Loucy (cell line): ENCODE measurements at regions not wholly inside any gene's neighbourhood (a gene's known extent, or its start where the extent isn't known, plus 50 kb on each side); places are given as distances from the start of the nearest gene placed in this dataset.

Source experiments
- H2AFZ ChIP-seq: fragments of 200-600 bp; sonication (generic); 2 replicates; pipeline ENCODE4 v1.6.0; 2016; ENCODE audit warnings: antibody characterized with exemption, mild to moderate bottlenecking, low read length, moderate library complexity
- H3F3A ChIP-seq: fragments of 200-600 bp; 2 replicates; pipeline ENCODE4 v1.6.0; 2016; ENCODE audit warnings: antibody characterized with exemption, low read depth, mild to moderate bottlenecking
- H3K27me3 ChIP-seq: fragments of 200-600 bp; sonication (generic); 2 replicates; pipeline ENCODE4 v1.6.1; 2014; ENCODE audit warnings: low read length, mild to moderate bottlenecking; ENCODE audit not compliant: insufficient read depth, poor library complexity, severe bottlenecking
- H3K36me3 ChIP-seq: fragments of 200-600 bp; sonication (generic); 2 replicates; pipeline ENCODE4 v1.6.1; 2016; ENCODE audit warnings: low read length; ENCODE audit not compliant: insufficient read depth
- H3K4me1 ChIP-seq: fragments of 200-600 bp; sonication (generic); 2 replicates; pipeline ENCODE4 v1.5.1; 2014; ENCODE audit warnings: low read length, mild to moderate bottlenecking; ENCODE audit not compliant: insufficient read depth, poor library complexity, severe bottlenecking
- H3K4me2 ChIP-seq: fragments of 200-600 bp; sonication (generic); 2 replicates; pipeline ENCODE4 v1.6.0; 2014; ENCODE audit warnings: antibody characterized with exemption, low read length, low read depth, mild to moderate bottlenecking; ENCODE audit not compliant: poor library complexity, severe bottlenecking
- H3K4me3 ChIP-seq: fragments of 200-600 bp; sonication (generic); 2 replicates; pipeline ENCODE4 v1.5.1; 2014; ENCODE audit warnings: low read length, mild to moderate bottlenecking, mixed read lengths; ENCODE audit not compliant: poor library complexity, severe bottlenecking
- H3K79me2 ChIP-seq: fragments of 200-600 bp; sonication (generic); 2 replicates; pipeline ENCODE4 v1.6.1; 2014; ENCODE audit warnings: low read length; ENCODE audit not compliant: insufficient read depth
- H3K9ac ChIP-seq: fragments of 200-600 bp; sonication (generic); 2 replicates; pipeline ENCODE4 v1.6.0; 2014; ENCODE audit warnings: mild to moderate bottlenecking, low read depth, low read length, moderate library complexity; ENCODE audit not compliant: poor library complexity, severe bottlenecking
- H3K9me2 ChIP-seq: fragments of 200-600 bp; sonication (generic); replicated peaks from 2 replicates; pipeline ENCODE4 v1.6.1; 2016; ENCODE audit warnings: low read depth, low read length, mixed read lengths
- H3K9me3 ChIP-seq: fragments of 200-600 bp; sonication (generic); 2 replicates; pipeline ENCODE4 v1.6.1; 2014; ENCODE audit warnings: mild to moderate bottlenecking, antibody characterized with exemption, low read length, low read depth; ENCODE audit not compliant: insufficient read depth
- H4K20me1 ChIP-seq: fragments of 200-600 bp; sonication (generic); 2 replicates; pipeline ENCODE4 v1.6.0; 2014; ENCODE audit warnings: antibody characterized with exemption, low read length, mild to moderate bottlenecking; ENCODE audit not compliant: insufficient read depth, poor library complexity, severe bottlenecking
- EZH2phosphoT487 ChIP-seq: fragments of 200-600 bp; IDR thresholded peaks from 2 replicates; pipeline ENCODE4 v1.6.1; 2018; ENCODE audit warnings: antibody characterized with exemption, mild to moderate bottlenecking, moderate library complexity, borderline replicate concordance
- TF ChIP-seq, protein P1 (sequence below): fragments of 200-600 bp; sonication (generic); conservative IDR thresholded peaks from 2 replicates; pipeline ENCODE4 v1.5.1; 2014; ENCODE audit warnings: mild to moderate bottlenecking, antibody characterized with exemption, low read length

DNA sequence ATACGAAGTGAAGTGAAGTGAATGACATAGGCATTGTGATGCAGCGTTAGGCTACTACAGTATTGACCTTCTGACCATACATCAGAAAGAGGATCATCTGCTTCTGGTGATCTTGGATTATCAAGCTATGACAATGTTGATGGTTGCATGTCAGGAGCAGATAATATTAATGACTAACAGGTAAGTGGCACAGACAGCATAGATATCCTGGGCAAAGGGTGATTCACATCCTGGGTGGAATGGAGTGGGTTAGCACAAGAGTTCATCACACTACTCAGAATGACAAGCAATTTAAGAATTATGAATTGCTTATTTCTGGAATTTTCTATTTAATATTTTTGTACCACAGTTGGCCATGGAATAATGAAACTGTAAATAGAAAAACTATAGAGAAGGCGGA is 397.9 kb upstream of the ATP2B1 start:
- Histone ChIP-seq H3K4me2 (no peak overlapping the region), H3K4me1 (no peaks in the 10 kb centered on the region), H3K9ac (no peak overlapping the region), H3K4me3 (no peak overlapping the region), H3K79me2 (no peaks in the 10 kb centered on the region), H3K36me3 (no peaks in the 10 kb centered on the region), H3K9me2 (no peaks in the 10 kb centered on the region), H4K20me1 (no peaks in the 10 kb centered on the region), H3F3A (no peaks in the 10 kb centered on the region), H2AFZ (no peak overlapping the region), H3K9me3 (no peaks in the 10 kb centered on the region), H3K27me3 (no peaks in the 10 kb centered on the region)
- TF ChIP-seq EZH2phosphoT487, result no peak
- TF ChIP-seq, protein P1, sequence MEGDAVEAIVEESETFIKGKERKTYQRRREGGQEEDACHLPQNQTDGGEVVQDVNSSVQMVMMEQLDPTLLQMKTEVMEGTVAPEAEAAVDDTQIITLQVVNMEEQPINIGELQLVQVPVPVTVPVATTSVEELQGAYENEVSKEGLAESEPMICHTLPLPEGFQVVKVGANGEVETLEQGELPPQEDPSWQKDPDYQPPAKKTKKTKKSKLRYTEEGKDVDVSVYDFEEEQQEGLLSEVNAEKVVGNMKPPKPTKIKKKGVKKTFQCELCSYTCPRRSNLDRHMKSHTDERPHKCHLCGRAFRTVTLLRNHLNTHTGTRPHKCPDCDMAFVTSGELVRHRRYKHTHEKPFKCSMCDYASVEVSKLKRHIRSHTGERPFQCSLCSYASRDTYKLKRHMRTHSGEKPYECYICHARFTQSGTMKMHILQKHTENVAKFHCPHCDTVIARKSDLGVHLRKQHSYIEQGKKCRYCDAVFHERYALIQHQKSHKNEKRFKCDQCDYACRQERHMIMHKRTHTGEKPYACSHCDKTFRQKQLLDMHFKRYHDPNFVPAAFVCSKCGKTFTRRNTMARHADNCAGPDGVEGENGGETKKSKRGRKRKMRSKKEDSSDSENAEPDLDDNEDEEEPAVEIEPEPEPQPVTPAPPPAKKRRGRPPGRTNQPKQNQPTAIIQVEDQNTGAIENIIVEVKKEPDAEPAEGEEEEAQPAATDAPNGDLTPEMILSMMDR, result no peak

DNA sequence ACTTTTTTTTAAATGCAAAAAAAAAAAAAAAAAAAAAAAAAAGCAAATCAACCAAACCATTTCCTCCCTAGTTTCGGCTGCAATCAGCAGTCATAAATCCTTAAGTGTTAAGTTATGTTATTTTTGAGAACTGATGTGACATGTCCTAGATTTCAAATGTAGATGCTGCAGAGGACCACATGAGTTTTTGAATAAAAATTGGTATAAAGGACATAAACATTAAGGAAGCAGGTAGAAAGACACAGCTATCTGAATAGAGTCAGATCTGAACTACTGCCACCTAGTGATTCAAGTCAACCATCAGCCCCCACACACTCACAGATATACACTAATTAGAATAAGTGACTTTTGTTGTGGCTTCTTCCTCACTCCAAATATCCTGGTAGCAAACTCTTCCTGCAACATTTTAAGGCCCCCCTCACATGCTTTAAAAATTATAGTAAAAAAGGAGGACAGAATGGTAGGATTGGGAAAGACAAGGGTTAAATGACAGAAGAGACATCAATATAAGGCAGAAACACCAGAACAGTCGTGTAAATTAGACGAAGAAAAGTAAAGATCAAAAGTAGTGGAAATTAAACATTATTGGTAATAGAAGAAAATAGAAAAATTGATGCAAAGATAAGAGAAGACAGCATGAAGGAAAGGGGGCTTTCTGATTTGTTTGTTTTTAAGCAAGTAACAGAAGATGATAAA is 394.5 kb upstream of the ATP2B1 start:
- Histone ChIP-seq H3K36me3 (no peaks in the 10 kb centered on the region), H2AFZ (no peak overlapping the region; the same call in 1 of the 2 replicates), H3K79me2 (no peaks in the 10 kb centered on the region), H3K4me3 (no peak overlapping the region), H3K27me3 (no peaks in the 10 kb centered on the region), H3F3A (no peaks in the 10 kb centered on the region), H4K20me1 (no peaks in the 10 kb centered on the region), H3K4me1 (no peaks in the 10 kb centered on the region), H3K9ac (no peak overlapping the region), H3K9me2 (no peaks in the 10 kb centered on the region), H3K4me2 (no peak overlapping the region), H3K9me3 (no peaks in the 10 kb centered on the region)
- TF ChIP-seq, protein P1, result peak; percentile 82
- no peak for TF ChIP-seq EZH2phosphoT487

DNA sequence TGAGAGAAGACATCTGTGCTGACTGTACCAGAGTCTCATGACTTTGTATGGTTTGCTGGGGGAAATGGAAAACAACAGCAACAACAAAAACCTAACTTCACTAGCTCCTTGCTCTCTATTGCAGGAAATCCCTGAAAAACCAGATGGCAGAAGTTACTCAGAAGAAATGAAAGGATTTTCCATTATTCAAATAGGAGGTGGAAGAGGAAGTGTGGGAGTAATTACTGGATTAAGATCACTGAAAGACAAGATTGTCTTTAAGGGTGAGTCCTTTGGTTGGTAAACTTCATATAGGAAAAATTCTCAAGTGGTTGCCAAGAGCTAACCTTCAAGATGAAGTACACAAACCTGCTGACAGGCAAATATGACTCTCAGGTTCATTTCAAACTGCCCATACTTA is 391.9 kb upstream of the ATP2B1 start:
- no peaks in the 10 kb centered on the region for H3K79me2 ChIP-seq
- no peaks in the 10 kb centered on the region for H3K4me1 ChIP-seq
- no peaks in the 10 kb centered on the region for H3K9me3 ChIP-seq
- no peak for TF ChIP-seq EZH2phosphoT487
- no peaks in the 10 kb centered on the region for H3F3A ChIP-seq
- H3K4me2 ChIP-seq, result no peak overlapping the region
- H2AFZ ChIP-seq, result no peak overlapping the region; the same call in 1 of the 2 replicates
- no peak overlapping the region for H3K9ac ChIP-seq
- no peaks in the 10 kb centered on the region for H4K20me1 ChIP-seq
- H3K36me3 ChIP-seq, result no peaks in the 10 kb centered on the region
- H3K27me3 ChIP-seq, result no peaks in the 10 kb centered on the region
- H3K4me3 ChIP-seq, result no peak overlapping the region
- no peaks in the 10 kb centered on the region for H3K9me2 ChIP-seq

DNA sequence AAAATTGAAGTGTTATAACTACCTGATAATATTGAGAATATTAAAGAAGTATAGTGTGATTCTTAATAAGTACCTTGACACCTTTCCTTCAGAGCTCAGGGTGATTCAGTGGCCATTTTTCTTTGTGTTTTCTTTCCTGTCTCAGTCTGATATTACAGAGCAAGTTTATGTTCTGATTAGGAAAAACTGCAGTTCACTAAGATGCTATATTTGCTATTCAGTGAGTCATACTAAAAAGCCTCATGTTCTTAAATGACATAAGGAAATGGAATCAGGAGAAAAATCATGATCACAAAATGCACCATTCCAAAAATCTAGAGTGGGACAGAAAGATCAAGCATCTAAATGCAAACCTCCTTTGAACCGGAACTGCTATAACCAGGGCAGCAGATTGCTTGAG is 390.6 kb upstream of the ATP2B1 start:
- H3K36me3 ChIP-seq, result no peaks in the 10 kb centered on the region
- no peaks in the 10 kb centered on the region for H3F3A ChIP-seq
- H4K20me1 ChIP-seq, result no peaks in the 10 kb centered on the region
- H3K4me2 ChIP-seq, result no peak overlapping the region
- H3K9ac ChIP-seq, result no peak overlapping the region
- H3K4me3 ChIP-seq, result no peak overlapping the region
- no peaks in the 10 kb centered on the region for H3K4me1 ChIP-seq
- no peaks in the 10 kb centered on the region for H3K27me3 ChIP-seq
- no peaks in the 10 kb centered on the region for H3K79me2 ChIP-seq
- no peak overlapping the region for H2AFZ ChIP-seq
- H3K9me2 ChIP-seq, result no peaks in the 10 kb centered on the region
- TF ChIP-seq, protein P1, result no peak
- no peak for TF ChIP-seq EZH2phosphoT487
- no peaks in the 10 kb centered on the region for H3K9me3 ChIP-seq
